ENCODE measurements at regions not wholly inside any gene's neighbourhood (a gene's known extent, or its start where the extent isn't known, plus 50 kb on each side); places are given as distances from the start of the nearest gene placed in this dataset.

DNA sequence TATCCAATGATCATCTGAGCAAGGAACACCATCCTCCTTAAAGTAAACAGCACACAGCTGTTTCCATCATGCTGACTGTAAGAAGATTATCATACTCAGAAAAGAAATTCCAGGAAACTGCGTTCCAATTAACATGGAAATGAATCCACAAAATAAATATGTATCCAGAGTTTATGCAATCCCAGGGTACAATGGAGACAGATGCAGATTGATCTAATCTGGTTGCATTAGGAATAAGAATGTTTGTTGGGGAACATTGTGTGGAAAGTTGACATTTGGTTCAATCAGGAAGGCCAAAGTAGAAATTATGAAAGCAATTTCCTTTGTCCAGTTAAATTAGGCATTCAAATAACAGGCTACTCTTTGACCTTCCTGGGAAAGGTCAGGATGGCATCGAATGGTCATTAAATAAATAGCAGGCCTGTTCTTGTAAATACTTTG lies 236.9 kb upstream of the AMIGO2 start:
- no peak overlapping the region for H3K4me3 ChIP-seq
- H3K36me3 ChIP-seq: no peaks in the 10 kb centered on the region
- intact Hi-C loops (cut with DNase I): no loop called here
- H3K9me3 ChIP-seq: no peaks in the 10 kb centered on the region
- H3K4me1 ChIP-seq: peaks cover 6% of the 10 kb centered on the region
- H3K27me3 ChIP-seq: no peaks in the 10 kb centered on the region
- TF ChIP-seq POLR2A (IDR thresholded peaks at IDR 0.05) (no peak), POLR2AphosphoS5 (IDR thresholded peaks at IDR 0.05; ENCODE audit: insufficient read depth in 1 of 2, low read depth in 1 of 2) (no peak)
- TF ChIP-seq, protein P1, sequence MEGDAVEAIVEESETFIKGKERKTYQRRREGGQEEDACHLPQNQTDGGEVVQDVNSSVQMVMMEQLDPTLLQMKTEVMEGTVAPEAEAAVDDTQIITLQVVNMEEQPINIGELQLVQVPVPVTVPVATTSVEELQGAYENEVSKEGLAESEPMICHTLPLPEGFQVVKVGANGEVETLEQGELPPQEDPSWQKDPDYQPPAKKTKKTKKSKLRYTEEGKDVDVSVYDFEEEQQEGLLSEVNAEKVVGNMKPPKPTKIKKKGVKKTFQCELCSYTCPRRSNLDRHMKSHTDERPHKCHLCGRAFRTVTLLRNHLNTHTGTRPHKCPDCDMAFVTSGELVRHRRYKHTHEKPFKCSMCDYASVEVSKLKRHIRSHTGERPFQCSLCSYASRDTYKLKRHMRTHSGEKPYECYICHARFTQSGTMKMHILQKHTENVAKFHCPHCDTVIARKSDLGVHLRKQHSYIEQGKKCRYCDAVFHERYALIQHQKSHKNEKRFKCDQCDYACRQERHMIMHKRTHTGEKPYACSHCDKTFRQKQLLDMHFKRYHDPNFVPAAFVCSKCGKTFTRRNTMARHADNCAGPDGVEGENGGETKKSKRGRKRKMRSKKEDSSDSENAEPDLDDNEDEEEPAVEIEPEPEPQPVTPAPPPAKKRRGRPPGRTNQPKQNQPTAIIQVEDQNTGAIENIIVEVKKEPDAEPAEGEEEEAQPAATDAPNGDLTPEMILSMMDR (IDR thresholded peaks at IDR 0.05): no peak
- H3K27ac ChIP-seq: no peak overlapping the region
- DNase-seq (ENCODE audit: extremely low spot score in 2 of 2): no peak

DNA sequence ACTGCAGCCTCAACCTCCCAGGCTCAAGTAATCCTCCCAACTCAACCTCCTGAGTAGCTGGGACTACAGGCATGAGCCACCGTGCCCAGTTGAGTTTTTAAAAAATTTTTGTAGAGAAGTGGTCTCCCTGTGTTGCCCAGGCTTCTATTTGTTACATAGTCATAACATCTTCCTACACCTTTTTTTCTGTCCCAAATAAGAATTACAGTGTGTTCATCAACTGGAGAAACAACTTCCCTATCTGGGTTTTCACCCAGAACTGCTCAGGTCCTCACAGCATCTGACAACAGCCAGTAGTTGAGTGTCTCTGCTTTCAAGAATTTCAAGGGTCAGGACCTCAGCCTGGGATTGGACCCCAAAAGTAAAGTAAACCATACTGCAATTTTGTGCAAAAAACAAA lies 235.2 kb upstream of the AMIGO2 start:
- H3K4me1 ChIP-seq: peaks cover 6% of the 10 kb centered on the region
- DNase-seq (ENCODE audit: extremely low spot score in 2 of 2): no peak
- intact Hi-C loops (cut with DNase I): no loop called here
- no peak overlapping the region for H3K4me3 ChIP-seq
- no peaks in the 10 kb centered on the region for H3K27me3 ChIP-seq
- no peaks in the 10 kb centered on the region for H3K9me3 ChIP-seq
- no peaks in the 10 kb centered on the region for H3K36me3 ChIP-seq
- TF ChIP-seq, protein P1 (IDR thresholded peaks at IDR 0.05): no peak
- TF ChIP-seq POLR2AphosphoS5 (IDR thresholded peaks at IDR 0.05; ENCODE audit: insufficient read depth in 1 of 2, low read depth in 1 of 2): no peak
- no peak for TF ChIP-seq POLR2A (IDR thresholded peaks at IDR 0.05)
- H3K27ac ChIP-seq: no peak overlapping the region

DNA sequence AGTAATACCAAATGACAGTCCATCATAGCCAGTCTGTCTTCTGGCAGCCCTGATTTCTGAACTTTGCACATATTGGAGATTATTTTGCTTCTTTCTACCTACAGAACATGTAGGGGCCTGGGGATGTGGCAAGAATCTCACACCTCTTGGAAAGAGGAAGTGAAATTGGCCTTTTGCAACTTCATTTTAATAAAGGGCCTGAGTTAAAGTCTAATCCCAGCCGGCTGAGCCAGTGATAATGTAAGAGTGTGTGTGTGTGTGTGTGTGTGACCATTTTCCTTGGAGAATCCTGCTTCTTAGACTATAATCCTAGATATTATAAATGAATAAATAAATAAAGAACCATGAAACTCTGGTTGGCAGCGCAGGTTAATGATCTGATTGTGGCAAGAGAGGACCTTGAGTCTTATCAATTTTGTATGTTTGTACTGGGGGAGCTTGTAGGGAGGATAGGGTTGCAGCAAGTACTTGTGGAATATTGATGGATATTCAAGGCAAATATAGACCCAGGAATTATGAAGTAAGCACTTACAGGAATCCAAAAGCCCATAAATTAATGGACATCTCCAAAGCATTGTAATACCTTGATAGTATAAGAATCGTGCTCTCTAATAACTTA lies 233.2 kb upstream of the AMIGO2 start:
- Histone ChIP-seq H3K36me3 (no peaks in the 10 kb centered on the region), H3K4me1 (peaks cover 6% of the 10 kb centered on the region), H3K9me3 (no peaks in the 10 kb centered on the region), H3K27me3 (no peaks in the 10 kb centered on the region), H3K4me3 (no peak overlapping the region), H3K27ac (no peak overlapping the region)
- no peak for DNase-seq (ENCODE audit: extremely low spot score in 2 of 2)
- intact Hi-C loops (cut with DNase I): no loop called here
- TF ChIP-seq, protein P1 (IDR thresholded peaks at IDR 0.05): no peak
- no peak for TF ChIP-seq POLR2A (IDR thresholded peaks at IDR 0.05)
- no peak for TF ChIP-seq POLR2AphosphoS5 (IDR thresholded peaks at IDR 0.05; ENCODE audit: insufficient read depth in 1 of 2, low read depth in 1 of 2)

DNA sequence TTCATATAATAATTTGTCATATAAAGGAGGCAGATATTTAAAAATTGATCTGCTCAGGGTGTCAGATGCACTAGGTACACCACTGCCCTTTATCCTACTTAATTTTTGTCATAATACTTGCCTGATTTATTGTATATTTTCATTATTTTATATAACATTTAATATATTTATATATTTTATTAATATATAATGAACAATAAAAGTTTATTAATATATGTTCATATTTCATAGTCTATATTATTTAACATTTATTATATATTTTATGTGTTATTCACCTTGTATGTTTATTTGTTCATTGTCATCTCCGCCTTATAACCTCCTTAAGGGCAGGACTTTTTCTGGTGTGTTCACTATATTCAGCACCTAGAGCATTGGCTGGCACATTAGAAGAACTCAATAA lies 232.4 kb upstream of the AMIGO2 start:
- TF ChIP-seq, protein P1 (IDR thresholded peaks at IDR 0.05): no peak
- TF ChIP-seq POLR2AphosphoS5 (IDR thresholded peaks at IDR 0.05; ENCODE audit: insufficient read depth in 1 of 2, low read depth in 1 of 2) (no peak), POLR2A (IDR thresholded peaks at IDR 0.05) (no peak)
- no peaks in the 10 kb centered on the region for H3K27me3 ChIP-seq
- intact Hi-C loops (cut with DNase I): no loop called here
- peaks cover 6% of the 10 kb centered on the region for H3K4me1 ChIP-seq
- no peak for DNase-seq (ENCODE audit: extremely low spot score in 2 of 2)
- no peak overlapping the region for H3K27ac ChIP-seq
- no peak overlapping the region for H3K4me3 ChIP-seq
- H3K36me3 ChIP-seq: no peaks in the 10 kb centered on the region
- no peaks in the 10 kb centered on the region for H3K9me3 ChIP-seq

DNA sequence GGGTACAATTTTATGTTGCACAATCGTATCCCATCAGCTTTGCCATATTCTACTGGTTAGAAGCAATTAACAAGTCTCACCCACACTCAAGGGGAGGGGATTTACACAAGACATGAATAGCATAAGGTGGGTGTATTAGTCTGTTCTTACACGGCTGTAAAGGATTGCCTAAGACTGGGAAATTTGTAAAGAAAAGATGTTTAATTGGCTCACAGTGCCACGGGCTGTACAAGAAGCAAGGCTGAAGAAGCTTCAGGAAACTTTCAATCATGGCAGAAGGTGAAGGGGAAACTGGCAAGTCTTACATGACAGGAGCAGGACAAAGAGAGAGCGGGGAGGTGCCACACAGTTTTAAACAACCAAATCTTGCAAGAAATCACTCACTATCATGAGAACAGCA lies 231.8 kb upstream of the AMIGO2 start:
- Histone ChIP-seq H3K36me3 (no peaks in the 10 kb centered on the region), H3K4me1 (peaks cover under 1% of the 10 kb centered on the region), H3K27me3 (no peaks in the 10 kb centered on the region), H3K27ac (no peak overlapping the region), H3K9me3 (no peaks in the 10 kb centered on the region), H3K4me3 (no peak overlapping the region)
- intact Hi-C loops (cut with DNase I): no loop called here
- TF ChIP-seq, protein P1 (IDR thresholded peaks at IDR 0.05): no peak
- TF ChIP-seq POLR2A (IDR thresholded peaks at IDR 0.05) (no peak), POLR2AphosphoS5 (IDR thresholded peaks at IDR 0.05; ENCODE audit: insufficient read depth in 1 of 2, low read depth in 1 of 2) (no peak)
- DNase-seq (ENCODE audit: extremely low spot score in 2 of 2): no peak

Data from vagina (tissue), 2 donors.